LNCAP (cell line): ENCODE measurements at regions not wholly inside any gene's neighbourhood (a gene's known extent, or its start where the extent isn't known, plus 50 kb on each side); places are given as distances from the start of the nearest gene placed in this dataset.

Experiments
- CTCF ChIP-seq: fragments of 450-650 bp; IDR thresholded peaks from 2 replicates; pipeline ENCODE4 v1.5.1; 2017; ENCODE audit warnings: mild to moderate bottlenecking

DNA sequence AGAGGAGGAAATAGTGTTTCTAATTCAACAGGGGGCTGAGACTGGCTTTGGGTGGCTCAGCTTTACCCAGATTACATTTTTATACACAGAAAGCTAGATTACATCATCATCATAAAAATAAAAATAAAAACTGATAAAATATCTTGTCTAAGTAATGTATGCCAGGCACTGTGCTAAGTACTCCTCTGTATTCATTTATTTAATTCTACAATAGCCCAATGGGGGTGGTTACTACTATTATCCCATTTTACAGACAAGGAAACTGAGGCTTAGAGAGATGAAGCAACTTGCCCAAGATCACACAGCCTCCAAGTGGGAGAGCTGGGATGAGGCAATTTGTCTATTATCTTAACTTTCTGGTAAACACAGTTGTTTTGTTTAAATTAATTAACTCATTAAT is 62.3 kb upstream of the ECE1 start:
- no peak for TF ChIP-seq CTCF

DNA sequence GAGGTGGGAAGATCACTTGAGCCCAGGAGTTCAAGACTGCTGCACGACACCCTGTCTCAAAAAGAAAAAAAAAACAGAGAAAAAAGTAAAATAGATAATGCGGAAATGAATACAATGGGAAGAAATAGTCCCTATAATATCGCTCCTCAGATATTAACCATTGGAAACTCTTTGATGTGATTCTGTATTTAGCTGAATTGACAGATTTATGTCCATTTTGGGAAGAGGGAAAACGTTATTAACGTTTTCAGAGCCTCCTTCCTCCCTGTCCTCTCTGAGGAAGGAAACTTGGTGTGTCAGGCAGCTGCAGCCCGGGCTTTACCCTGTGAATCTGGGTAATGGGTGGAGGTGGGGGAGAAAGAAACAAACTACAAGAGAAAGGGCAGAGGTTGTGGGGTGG is 61.6 kb upstream of the ECE1 start:
- TF ChIP-seq CTCF, result no peak

GRCh38 chr1:21350202-21350885 is 60.1 kb upstream of the ECE1 start:
- no peak for TF ChIP-seq CTCF

DNA sequence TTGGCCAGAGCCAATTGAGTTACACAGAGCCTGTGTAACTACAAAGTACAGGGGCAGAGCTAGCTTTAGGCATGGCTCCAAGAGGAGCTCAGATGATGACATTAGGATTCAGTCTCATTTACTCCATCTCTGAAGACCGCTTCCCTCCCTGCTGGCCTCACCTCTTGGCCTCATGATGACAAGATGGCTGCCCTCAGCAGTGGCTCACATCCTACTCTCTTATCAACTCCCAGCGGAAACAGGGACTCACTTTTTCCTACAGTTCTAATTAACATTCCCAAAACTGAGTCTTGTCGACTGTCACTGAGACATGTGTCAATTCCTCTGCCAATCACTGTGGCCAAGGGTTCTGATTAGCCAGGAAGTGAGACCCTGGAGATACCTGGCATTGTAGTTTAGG is 59.4 kb upstream of the ECE1 start:
- TF ChIP-seq CTCF, result no peak

DNA sequence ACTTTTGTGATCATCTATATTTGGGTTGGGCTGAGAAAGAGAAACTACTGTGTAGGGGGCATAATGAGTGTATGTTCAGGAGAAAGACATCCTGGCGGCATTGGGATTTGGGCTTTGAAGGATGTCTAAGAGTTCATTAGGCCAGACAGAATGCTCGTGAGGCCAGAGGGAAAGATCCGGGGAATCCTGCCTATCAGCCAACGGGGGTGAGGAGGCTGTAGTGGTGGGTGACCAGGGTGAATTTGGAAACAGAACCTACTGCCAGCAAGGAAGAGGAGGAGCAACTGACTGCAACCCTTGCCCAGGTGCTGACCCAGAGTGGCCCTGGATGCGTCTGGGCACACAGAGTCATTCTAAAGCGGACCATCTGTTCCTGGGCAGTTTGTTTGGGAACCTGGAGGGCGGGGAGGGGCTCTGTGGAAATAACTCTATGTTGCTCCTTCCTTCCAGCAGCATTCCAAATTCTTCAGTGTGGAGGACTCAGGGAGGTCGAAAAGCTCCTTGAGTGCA is 56.9 kb upstream of the ECE1 start:
- no peak for TF ChIP-seq CTCF

GRCh38 chr1:21346365-21347071 is 56.3 kb upstream of the ECE1 start:
- no peak for TF ChIP-seq CTCF

- TF ChIP-seq CTCF, result no peak
These were observed 54.6 kb upstream of the ECE1 start for GRCh38 chr1:21344750-21345443.
